Astrocyte (in vitro differentiated cells and primary cell): ENCODE measurements at regions not wholly inside any gene's neighbourhood (a gene's known extent, or its start where the extent isn't known, plus 50 kb on each side); places are given as distances from the start of the nearest gene placed in this dataset.

Experiments used
- DNase-seq: peaks from one replicate; pipeline ENCODE4 v3.0.0-alpha.2; 2010; ENCODE audit warnings: low read depth
- FAIRE-seq: peaks from 2 replicates; lab custom pipeline; 2011; peaks lifted over from hg19 to GRCh38; lab: Jason Lieb, UNC
- H2AFZ ChIP-seq: 2 replicates; pipeline ENCODE4 v1.6.0; 2012; ENCODE audit warnings: low read depth, low read length, inconsistent platforms
- H3K27ac ChIP-seq: 2 replicates; pipeline ENCODE4 v1.5.1; 2011; ENCODE audit warnings: low read depth, low read length, inconsistent platforms
- H3K27me3 ChIP-seq: 2 replicates; pipeline ENCODE4 v1.6.0; 2011; ENCODE audit warnings: low read length, inconsistent platforms; ENCODE audit not compliant: insufficient read depth
- H3K36me3 ChIP-seq: 2 replicates; pipeline ENCODE4 v1.5.1; 2011; ENCODE audit warnings: low read length, inconsistent platforms; ENCODE audit not compliant: insufficient read depth
- H3K4me1 ChIP-seq: 2 replicates; pipeline ENCODE4 v1.5.1; 2011; ENCODE audit warnings: low read length, inconsistent platforms; ENCODE audit not compliant: insufficient read depth
- H3K4me2 ChIP-seq: 2 replicates; pipeline ENCODE4 v1.6.0; 2012; ENCODE audit warnings: low read length, inconsistent platforms
- H3K4me3 ChIP-seq: 2 replicates; pipeline ENCODE4 v1.5.1; 2011; ENCODE audit warnings: low read depth, mild to moderate bottlenecking, low read length, inconsistent platforms; ENCODE audit not compliant: insufficient read depth
- H3K79me2 ChIP-seq: 2 replicates; pipeline ENCODE4 v1.6.0; 2012; ENCODE audit warnings: mild to moderate bottlenecking, low read length, inconsistent platforms; ENCODE audit not compliant: insufficient read depth
- H3K9ac ChIP-seq: 2 replicates; pipeline ENCODE4 v1.6.0; 2012; ENCODE audit warnings: mild to moderate bottlenecking, low read length, inconsistent platforms
- H3K9me3 ChIP-seq: 2 replicates; pipeline ENCODE4 v1.5.1; 2012; ENCODE audit warnings: low read depth, mild to moderate bottlenecking, low read length, inconsistent platforms; ENCODE audit not compliant: insufficient read depth
- H4K20me1 ChIP-seq: 2 replicates; pipeline ENCODE4 v1.6.0; 2012; ENCODE audit warnings: low read length, inconsistent platforms; ENCODE audit not compliant: insufficient read depth
- H3K27ac Mint-ChIP-seq: one replicate; pipeline ENCODE4 v1.8.0; 2021; ENCODE audit warnings: mild to moderate bottlenecking, mixed read lengths; ENCODE audit not compliant: unreplicated experiment
- H3K27me3 Mint-ChIP-seq: one replicate; pipeline ENCODE4 v1.8.0; 2021; ENCODE audit warnings: low read depth, mixed read lengths; ENCODE audit not compliant: unreplicated experiment
- H3K36me3 Mint-ChIP-seq: one replicate; pipeline ENCODE4 v1.8.0; 2021; ENCODE audit warnings: low read depth, mixed read lengths; ENCODE audit not compliant: unreplicated experiment
- H3K4me1 Mint-ChIP-seq: one replicate; pipeline ENCODE4 v1.8.0; 2021; ENCODE audit warnings: low read depth, mixed read lengths; ENCODE audit not compliant: unreplicated experiment
- H3K4me3 Mint-ChIP-seq: one replicate; pipeline ENCODE4 v1.8.0; 2021; ENCODE audit warnings: mild to moderate bottlenecking, moderate library complexity, mixed read lengths; ENCODE audit not compliant: unreplicated experiment
- H3K9me3 Mint-ChIP-seq: one replicate; pipeline ENCODE4 v1.8.0; 2021; ENCODE audit warnings: mild to moderate bottlenecking, mixed read lengths; ENCODE audit not compliant: unreplicated experiment
- CTCF ChIP-seq: IDR thresholded peaks from 2 replicates; pipeline ENCODE4 v1.5.1; 2011; ENCODE audit warnings: low read depth, mild to moderate bottlenecking, inconsistent platforms, low read length, moderate library complexity; ENCODE audit not compliant: insufficient read depth
- EZH2 ChIP-seq: IDR thresholded peaks from 2 replicates; pipeline ENCODE4 v1.6.1; 2012; ENCODE audit warnings: mild to moderate bottlenecking, low read length, inconsistent platforms; ENCODE audit not compliant: insufficient read depth

- Histone ChIP-seq H3K9me3 (no peaks in the 10 kb centered on the region), H3K36me3 (peaks cover 5% of the 10 kb centered on the region), H3K4me1 (peaks cover 26% of the 10 kb centered on the region), H3K4me3 (no peak overlapping the region), H3K4me2 (no peak overlapping the region), H4K20me1 (peaks cover 89% of the 10 kb centered on the region), H3K27me3 (no peaks in the 10 kb centered on the region), H3K27ac (no peak overlapping the region), H3K9ac (no peak overlapping the region), H3K79me2 (peaks cover 37% of the 10 kb centered on the region), H2AFZ (no peak overlapping the region)
- no peak for TF ChIP-seq CTCF
- no peak for TF ChIP-seq EZH2
- Mint-ChIP-seq H3K9me3 (no peaks in the 10 kb centered on the region), H3K4me1 (peaks cover 6% of the 10 kb centered on the region), H3K27me3 (no peaks in the 10 kb centered on the region), H3K4me3 (no peak overlapping the region), H3K27ac (no peak overlapping the region), H3K36me3 (peaks cover 17% of the 10 kb centered on the region)
- FAIRE-seq (no peak), DNase-seq (no peak)
Observed at GRCh38 chr12:124457287-124458219, 109.9 kb downstream of the NCOR2 start.

GRCh38 chr12:124456652-124457152 is 110.7 kb downstream of the NCOR2 start:
- H3K4me1 ChIP-seq, result peaks cover 30% of the 10 kb centered on the region
- no peak overlapping the region for H3K4me3 ChIP-seq
- H3K27me3 Mint-ChIP-seq, result no peaks in the 10 kb centered on the region
- peaks cover 36% of the 10 kb centered on the region for H3K79me2 ChIP-seq
- H3K4me3 Mint-ChIP-seq, result no peak overlapping the region
- H3K36me3 Mint-ChIP-seq, result peaks cover 14% of the 10 kb centered on the region
- no peaks in the 10 kb centered on the region for H3K9me3 ChIP-seq
- H3K27me3 ChIP-seq, result no peaks in the 10 kb centered on the region
- peaks cover 5% of the 10 kb centered on the region for H3K36me3 ChIP-seq
- peaks cover 88% of the 10 kb centered on the region for H4K20me1 ChIP-seq
- H3K27ac ChIP-seq, result no peak overlapping the region
- FAIRE-seq (no peak), DNase-seq (no peak)
- TF ChIP-seq CTCF, result no peak
- no peak for TF ChIP-seq EZH2
- peaks cover 13% of the 10 kb centered on the region for H3K4me1 Mint-ChIP-seq
- H3K27ac Mint-ChIP-seq, result no peak overlapping the region
- H2AFZ ChIP-seq, result no peak overlapping the region
- no peak overlapping the region for H3K9ac ChIP-seq
- H3K4me2 ChIP-seq, result no peak overlapping the region
- H3K9me3 Mint-ChIP-seq, result no peaks in the 10 kb centered on the region
